Fibroblast of lung (primary cell): ENCODE measurements at regions not wholly inside any gene's neighbourhood (a gene's known extent, or its start where the extent isn't known, plus 50 kb on each side); places are given as distances from the start of the nearest gene placed in this dataset.

Experiments used
- EZH2 ChIP-seq: IDR thresholded peaks from 2 replicates; pipeline ENCODE4 v1.5.1; 2012; ENCODE audit warnings: low read length, control low read depth, mild to moderate bottlenecking; ENCODE audit errors: missing control alignments
- TF ChIP-seq, protein P1 (sequence below), 2 donors: IDR thresholded peaks in 1 of 2; conservative IDR thresholded peaks in 1 of 2; 1 replicate in 1 of 2; 2 replicates in 1 of 2; pipeline ENCODE4 v1.5.1; 2011 to 2012; ENCODE audit warnings: low read length in 2 of 2, control low read depth in 1 of 2, inconsistent platforms in 1 of 2, low read depth in 1 of 2, mild to moderate bottlenecking in 1 of 2

DNA sequence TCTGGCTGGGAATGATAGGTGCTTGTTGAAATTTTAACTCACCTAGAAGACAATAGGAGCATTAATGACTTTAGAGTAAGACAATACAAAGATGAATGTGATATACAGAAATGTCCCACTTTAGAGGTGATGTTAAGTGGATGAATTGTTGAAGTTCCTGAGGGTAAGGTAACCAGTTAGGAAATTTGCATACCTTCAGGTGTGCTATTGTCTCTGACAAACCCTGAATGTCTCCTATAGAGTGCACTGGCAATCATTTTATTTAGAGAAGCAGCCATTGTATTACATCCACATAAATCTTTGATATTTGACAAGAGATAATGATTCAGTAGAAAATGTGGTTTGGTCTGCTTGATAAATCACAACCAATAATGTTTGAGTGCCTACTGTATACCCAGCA, 228.5 kb downstream of the RNF144A start:
- TF ChIP-seq, protein P1, sequence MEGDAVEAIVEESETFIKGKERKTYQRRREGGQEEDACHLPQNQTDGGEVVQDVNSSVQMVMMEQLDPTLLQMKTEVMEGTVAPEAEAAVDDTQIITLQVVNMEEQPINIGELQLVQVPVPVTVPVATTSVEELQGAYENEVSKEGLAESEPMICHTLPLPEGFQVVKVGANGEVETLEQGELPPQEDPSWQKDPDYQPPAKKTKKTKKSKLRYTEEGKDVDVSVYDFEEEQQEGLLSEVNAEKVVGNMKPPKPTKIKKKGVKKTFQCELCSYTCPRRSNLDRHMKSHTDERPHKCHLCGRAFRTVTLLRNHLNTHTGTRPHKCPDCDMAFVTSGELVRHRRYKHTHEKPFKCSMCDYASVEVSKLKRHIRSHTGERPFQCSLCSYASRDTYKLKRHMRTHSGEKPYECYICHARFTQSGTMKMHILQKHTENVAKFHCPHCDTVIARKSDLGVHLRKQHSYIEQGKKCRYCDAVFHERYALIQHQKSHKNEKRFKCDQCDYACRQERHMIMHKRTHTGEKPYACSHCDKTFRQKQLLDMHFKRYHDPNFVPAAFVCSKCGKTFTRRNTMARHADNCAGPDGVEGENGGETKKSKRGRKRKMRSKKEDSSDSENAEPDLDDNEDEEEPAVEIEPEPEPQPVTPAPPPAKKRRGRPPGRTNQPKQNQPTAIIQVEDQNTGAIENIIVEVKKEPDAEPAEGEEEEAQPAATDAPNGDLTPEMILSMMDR (conservative IDR thresholded peaks at IDR 0.05 in 1 of 2, IDR thresholded peaks at IDR 0.05 in 1 of 2; ENCODE audit: low read depth in 1 of 2, low read length in 2 of 2) = no peak
- TF ChIP-seq EZH2 = no peak
